H1 (cell line): ENCODE measurements at regions not wholly inside any gene's neighbourhood (a gene's known extent, or its start where the extent isn't known, plus 50 kb on each side); places are given as distances from the start of the nearest gene placed in this dataset.

ENCODE experiments used
- CBX5 ChIP-seq: fragments of 300-800, 300-1000 bp; sonication (generic); IDR thresholded peaks from 2 replicates; pipeline ENCODE4 v1.7.1; 2016; ENCODE audit warnings: antibody characterized with exemption, low read length, low read depth
- CHD2 ChIP-seq: IDR thresholded peaks from 2 replicates; pipeline ENCODE4 v1.6.1; 2012; ENCODE audit warnings: low read length, improper control_type of control experiment
- CHD7 ChIP-seq: fragments of 300-600 bp; sonication (generic); IDR thresholded peaks from 2 replicates; pipeline ENCODE4 v1.7.1; 2012; ENCODE audit warnings: low read length, moderate library complexity, mild to moderate bottlenecking, inconsistent platforms; ENCODE audit not compliant: insufficient replicate concordance
- RFX5 ChIP-seq: IDR thresholded peaks from 2 replicates; pipeline ENCODE4 v1.6.1; 2011; ENCODE audit warnings: low read depth, low read length, improper control_type of control experiment, borderline replicate concordance
- SIRT6 ChIP-seq: IDR thresholded peaks from one replicate; pipeline ENCODE4 v1.7.1; 2012; ENCODE audit warnings: low read length, inconsistent platforms
- SIX5 ChIP-seq: IDR thresholded peaks from 2 replicates; pipeline ENCODE4 v1.6.1; 2011; ENCODE audit warnings: mild to moderate bottlenecking, low read depth, low read length

- TF ChIP-seq CHD7 (no peak), SIRT6 (no peak), SIX5 (no peak), CHD2 (no peak), CBX5 (no peak), RFX5 (no peak)
Measured at GRCh38 chr1:190578017-190578416, 100.4 kb upstream of the BRINP3 start (continued).
